Lung (tissue), 11 donors: ENCODE measurements at regions not wholly inside any gene's neighbourhood (a gene's known extent, or its start where the extent isn't known, plus 50 kb on each side); places are given as distances from the start of the nearest gene placed in this dataset.
"Not testable (repeated sequence)": the region's sequence is repeated elsewhere in the genome, so short reads cannot be mapped to it uniquely, and the experiment has no call there.

ENCODE experiments used
- ATAC-seq: fragments of 200-7000 bp; cut with Tn5 transposase; one replicate; pipeline ENCODE4 v1.9.1; 2020; ENCODE audit warnings: moderate number of reproducible peaks; ENCODE audit not compliant: insufficient read depth, low FRiP score
- DNase-seq, 3 donors: peaks; one replicate each; pipeline ENCODE4 v3.0.0-alpha.2; 2013 to 2017
- H3K27ac ChIP-seq, 2 donors: one replicate each; pipeline ENCODE4 v1.5.1; 2013; ENCODE audit warnings: mild to moderate bottlenecking in 2 of 2, moderate library complexity in 2 of 2, control low read depth in 1 of 2, inconsistent platforms in 1 of 2, low read depth in 1 of 2, low read length in 1 of 2
- H3K27me3 ChIP-seq, 3 donors: one replicate each; pipeline ENCODE4 v1.5.1; 2013; ENCODE audit warnings: low read length in 2 of 3; ENCODE audit not compliant: control insufficient read depth in 3 of 3, insufficient read depth in 3 of 3
- H3K36me3 ChIP-seq, 4 donors: one replicate each; pipeline ENCODE4 v1.5.1; 2013; ENCODE audit warnings: low read length in 4 of 4, mild to moderate bottlenecking in 1 of 4, moderate library complexity in 1 of 4; ENCODE audit not compliant: control insufficient read depth in 4 of 4, insufficient read depth in 4 of 4
- H3K4me1 ChIP-seq, 5 donors: one replicate each; pipeline ENCODE4 v1.5.1; 2013; ENCODE audit warnings: low read length in 5 of 5, mild to moderate bottlenecking in 2 of 5, moderate library complexity in 1 of 5; ENCODE audit not compliant: control insufficient read depth in 5 of 5, insufficient read depth in 5 of 5
- H3K4me3 ChIP-seq: one replicate; pipeline ENCODE4 v1.5.1; 2013; ENCODE audit warnings: mild to moderate bottlenecking, control low read depth, moderate library complexity
- H3K9ac ChIP-seq, 2 donors: one replicate each; pipeline ENCODE4 v1.5.1; 2013; ENCODE audit warnings: low read length in 2 of 2, control low read depth in 1 of 2; ENCODE audit not compliant: insufficient read depth in 1 of 2
- H3K9me3 ChIP-seq, 4 donors: one replicate each; pipeline ENCODE4 v1.5.1; 2013; ENCODE audit warnings: low read length in 3 of 4, mild to moderate bottlenecking in 1 of 4, moderate library complexity in 1 of 4; ENCODE audit not compliant: control insufficient read depth in 4 of 4, insufficient read depth in 3 of 4
- CTCF ChIP-seq: IDR thresholded peaks from 2 replicates; pipeline ENCODE4 v1.5.1; 2012; ENCODE audit warnings: mild to moderate bottlenecking; ENCODE audit errors: control extremely low read depth, extremely low read depth
- WGBS, 2 donors: extraction: QIAGEN DNeasy Blood & Tissue Kit; methylation state at CpG; one replicate each; pipeline ENCODE4 v1.1.7; 2013; 5-methylcytosine and 5-hydroxymethylcytosine counted together
- donor health status: control.
- donor health status: control.
- donor health status: Bipolar disorder and iron deficiency.
- donor health status: healthy.
- donor health status: DM: yes; HTN: yes; CAD: no.

- H3K9ac ChIP-seq: no peak overlapping the region
Measured at GRCh38 chr11:37142591-37142990, 544.6 kb upstream of the RAG2 start.

GRCh38 chr11:37141707-37142106, 543.7 kb upstream of the RAG2 start:
- Histone ChIP-seq H3K36me3 (no peaks in the 10 kb centered on the region), H3K4me3 (no peak overlapping the region), H3K4me1 (no peaks in the 10 kb centered on the region), H3K27me3 (no peaks in the 10 kb centered on the region), H3K9me3 (peaks cover 0 to 3% (median 1%) of the 10 kb centered on the region in 4 donors), H3K27ac (no peak overlapping the region), H3K9ac (no peak overlapping the region)
- DNase-seq: peak in 1 of 3 donors; percentile 1
- no peak for TF ChIP-seq CTCF
- 85 to 90% methylated on average over 5 of the region's 5 CpGs for WGBS, 2 donors
- no peak for ATAC-seq

More at GRCh38 chr11:37142591-37142990, 544.6 kb upstream of the RAG2 start:
- DNase-seq: no peak
- Histone ChIP-seq H3K9me3 (peaks cover 0 to 3% (median 1%) of the 10 kb centered on the region in 4 donors), H3K27me3 (no peaks in the 10 kb centered on the region), H3K36me3 (no peaks in the 10 kb centered on the region), H3K4me1 (no peaks in the 10 kb centered on the region), H3K27ac (no peak overlapping the region), H3K4me3 (no peak overlapping the region)
- no peak for ATAC-seq
- no peak for TF ChIP-seq CTCF

GRCh38 chr11:37135606-37136005, 537.6 kb upstream of the RAG2 start:
- DNase-seq, H3K36me3 ChIP-seq, H3K27ac ChIP-seq, H3K27me3 ChIP-seq, H3K9ac ChIP-seq, H3K4me1 ChIP-seq, ATAC-seq, H3K4me3 ChIP-seq, H3K9me3 ChIP-seq: not testable (repeated sequence)
- WGBS, 2 donors: 76 to 79% methylated on average over 6 of the region's 6 CpGs

- DNase-seq (no peak), ATAC-seq (no peak)
- H3K9ac ChIP-seq: no peak overlapping the region
- H3K36me3 ChIP-seq: no peaks in the 10 kb centered on the region
- no peaks in the 10 kb centered on the region for H3K27me3 ChIP-seq
- no peaks in the 10 kb centered on the region for H3K4me1 ChIP-seq
- no peak overlapping the region for H3K27ac ChIP-seq
- H3K9me3 ChIP-seq: peaks cover 0 to 3% (median 1%) of the 10 kb centered on the region in 4 donors
- 30 to 54% methylated on average over 2 of the region's 2 CpGs for WGBS, 2 donors
- H3K4me3 ChIP-seq: no peak overlapping the region
- no peak for TF ChIP-seq CTCF
Measured at GRCh38 chr11:37134637-37135036, 536.6 kb upstream of the RAG2 start.
